Natural killer cell (primary cell): ENCODE measurements at regions not wholly inside any gene's neighbourhood (a gene's known extent, or its start where the extent isn't known, plus 50 kb on each side); places are given as distances from the start of the nearest gene placed in this dataset.
"Not testable (repeated sequence)": the region's sequence is repeated elsewhere in the genome, so short reads cannot be mapped to it uniquely, and the experiment has no call there.

Experiments
- ATAC-seq, 3 donors: fragments of 150-1000 bp in 2 of 3; fragments of 200-7000 bp in 1 of 3; cut with Tn5 transposase; 1 replicate in 1 of 3; 2 replicates in 2 of 3; pipeline ENCODE4 v1.10.0; 2021; ENCODE audit warnings: mild to moderate bottlenecking in 2 of 3, moderate library complexity in 2 of 3
- DNase-seq, 2 donors: peaks; one replicate each; pipeline versions ENCODE4 v3.0.0 to v3.0.0-alpha.2; 2013 to 2021; ENCODE audit warnings: mixed read lengths in 1 of 2
- H3K27ac ChIP-seq: one replicate; pipeline ENCODE4 v1.5.1; 2013; ENCODE audit warnings: mild to moderate bottlenecking, low read length
- H3K27me3 ChIP-seq: one replicate; pipeline ENCODE4 v1.6.1; 2013; ENCODE audit warnings: low read length; ENCODE audit not compliant: control insufficient read depth, insufficient read depth
- H3K36me3 ChIP-seq: one replicate; pipeline ENCODE4 v1.6.1; 2013; ENCODE audit warnings: low read length; ENCODE audit not compliant: control insufficient read depth, insufficient read depth
- H3K4me1 ChIP-seq: one replicate; pipeline ENCODE4 v1.6.1; 2013; ENCODE audit warnings: low read length; ENCODE audit not compliant: control insufficient read depth, insufficient read depth
- H3K4me3 ChIP-seq: one replicate; pipeline ENCODE4 v1.5.1; 2013; ENCODE audit warnings: low read length
- H3K9me3 ChIP-seq: one replicate; pipeline ENCODE4 v1.6.1; 2013; ENCODE audit warnings: low read length; ENCODE audit not compliant: control insufficient read depth, insufficient read depth
- H3K27ac Mint-ChIP-seq, 2 donors: one replicate each; pipeline ENCODE4 v1.8.0; 2022; ENCODE audit warnings: mild to moderate bottlenecking in 2 of 2, mixed read lengths in 2 of 2, moderate library complexity in 1 of 2
- H3K27me3 Mint-ChIP-seq, 2 donors: one replicate each; pipeline ENCODE4 v1.8.0; 2022; ENCODE audit warnings: low read depth in 2 of 2, mixed read lengths in 2 of 2
- H3K36me3 Mint-ChIP-seq: one replicate; pipeline ENCODE4 v1.8.0; 2022; ENCODE audit warnings: mixed read lengths
- H3K4me1 Mint-ChIP-seq, 2 donors: one replicate each; pipeline ENCODE4 v1.8.0; 2022; ENCODE audit warnings: mixed read lengths in 2 of 2
- H3K4me3 Mint-ChIP-seq: one replicate; pipeline ENCODE4 v1.8.0; 2022; ENCODE audit warnings: mild to moderate bottlenecking, moderate library complexity, mixed read lengths
- H3K9me3 Mint-ChIP-seq, 2 donors: one replicate each; pipeline ENCODE4 v1.8.0; 2022; ENCODE audit warnings: mixed read lengths in 2 of 2
- WGBS: methylation state at CpG from one replicate; pipeline ENCODE4 v1.1.7; 2013; ENCODE audit warnings: missing lambda C conversion rate; ENCODE audit not compliant: insufficient coverage; 5-methylcytosine and 5-hydroxymethylcytosine counted together
- intact Hi-C: fragments of 100-400 bp; cut with micrococcal nuclease; formaldehyde crosslinking; loops from one replicate; pipeline ENCODE4 v1.14.2; 2022
- TF ChIP-seq, protein P1 (sequence below): fragments of 200-600 bp; IDR thresholded peaks from one replicate; pipeline ENCODE4 v1.8.0; 2022; ENCODE audit warnings: antibody characterized with exemption

DNA sequence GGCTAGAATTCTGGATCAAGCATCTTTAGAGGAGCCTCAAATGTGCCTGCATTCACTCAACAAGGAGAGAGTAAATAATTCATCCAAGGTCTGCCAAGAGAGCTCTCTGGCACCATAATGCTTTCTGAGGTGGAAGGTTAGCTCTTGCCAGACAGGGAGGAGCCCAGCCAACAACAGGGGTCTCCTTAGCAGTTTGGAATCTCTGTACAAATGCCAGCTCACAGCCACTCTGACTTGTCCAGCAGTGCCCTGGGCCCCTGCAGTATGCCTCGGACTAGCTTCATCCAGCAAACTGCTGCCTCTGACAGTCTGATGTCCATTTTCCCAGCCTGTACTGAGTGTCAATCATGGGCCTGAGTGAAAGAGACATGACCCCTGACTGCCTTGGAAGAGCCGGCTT lies 127.2 kb upstream of the SLC44A1 start:
- intact Hi-C loops, result no loop called here
- DNase-seq (no peak), ATAC-seq (no peak)
- peaks cover 28 to 29% of the 10 kb centered on the region in 2 donors for H3K4me1 Mint-ChIP-seq
- H3K27ac Mint-ChIP-seq, result no peak overlapping the region
- no peak overlapping the region for H3K4me3 Mint-ChIP-seq
- TF ChIP-seq, protein P1, sequence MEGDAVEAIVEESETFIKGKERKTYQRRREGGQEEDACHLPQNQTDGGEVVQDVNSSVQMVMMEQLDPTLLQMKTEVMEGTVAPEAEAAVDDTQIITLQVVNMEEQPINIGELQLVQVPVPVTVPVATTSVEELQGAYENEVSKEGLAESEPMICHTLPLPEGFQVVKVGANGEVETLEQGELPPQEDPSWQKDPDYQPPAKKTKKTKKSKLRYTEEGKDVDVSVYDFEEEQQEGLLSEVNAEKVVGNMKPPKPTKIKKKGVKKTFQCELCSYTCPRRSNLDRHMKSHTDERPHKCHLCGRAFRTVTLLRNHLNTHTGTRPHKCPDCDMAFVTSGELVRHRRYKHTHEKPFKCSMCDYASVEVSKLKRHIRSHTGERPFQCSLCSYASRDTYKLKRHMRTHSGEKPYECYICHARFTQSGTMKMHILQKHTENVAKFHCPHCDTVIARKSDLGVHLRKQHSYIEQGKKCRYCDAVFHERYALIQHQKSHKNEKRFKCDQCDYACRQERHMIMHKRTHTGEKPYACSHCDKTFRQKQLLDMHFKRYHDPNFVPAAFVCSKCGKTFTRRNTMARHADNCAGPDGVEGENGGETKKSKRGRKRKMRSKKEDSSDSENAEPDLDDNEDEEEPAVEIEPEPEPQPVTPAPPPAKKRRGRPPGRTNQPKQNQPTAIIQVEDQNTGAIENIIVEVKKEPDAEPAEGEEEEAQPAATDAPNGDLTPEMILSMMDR, result no peak
- no peaks in the 10 kb centered on the region for H3K27me3 ChIP-seq
- peaks cover 26% of the 10 kb centered on the region for H3K4me1 ChIP-seq
- H3K36me3 ChIP-seq, result no peaks in the 10 kb centered on the region
- no peak overlapping the region for H3K4me3 ChIP-seq
- H3K9me3 ChIP-seq, result no peaks in the 10 kb centered on the region
- no peak overlapping the region for H3K27ac ChIP-seq
- 97% methylated on average over 2 of the region's 2 CpGs for WGBS
- no peaks in the 10 kb centered on the region for H3K36me3 Mint-ChIP-seq
- no peaks in the 10 kb centered on the region for H3K9me3 Mint-ChIP-seq
- peaks cover 12 to 16% of the 10 kb centered on the region in 2 donors for H3K27me3 Mint-ChIP-seq

DNA sequence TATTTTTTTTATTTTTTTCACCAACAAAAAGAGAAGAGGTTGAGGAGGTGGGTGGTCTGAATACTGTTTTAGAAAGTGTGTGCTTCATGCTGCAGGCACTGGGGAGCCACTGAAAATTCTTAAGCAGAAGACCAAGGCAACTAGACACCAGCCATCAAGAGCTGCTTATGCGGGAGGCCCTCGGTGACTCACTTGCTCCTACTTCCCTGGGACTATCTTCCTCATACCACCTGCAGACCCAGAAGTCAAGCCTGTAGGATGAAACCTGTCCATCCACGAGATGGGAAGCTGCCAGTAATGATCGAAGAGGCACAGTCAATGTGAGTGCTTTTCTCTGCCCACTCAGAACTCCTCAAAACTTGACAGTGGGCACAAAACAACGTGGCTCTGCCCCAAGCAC lies 125.8 kb upstream of the SLC44A1 start:
- Mint-ChIP-seq H3K4me3 (no peak overlapping the region), H3K27me3 (peaks cover 8 to 18% of the 10 kb centered on the region in 2 donors), H3K27ac (no peak overlapping the region), H3K9me3 (no peaks in the 10 kb centered on the region), H3K4me1 (peaks cover 23 to 27% of the 10 kb centered on the region in 2 donors), H3K36me3 (no peaks in the 10 kb centered on the region)
- TF ChIP-seq, protein P1, result no peak
- DNase-seq (no peak), ATAC-seq (no peak)
- intact Hi-C loops, result no loop called here
- Histone ChIP-seq H3K36me3 (no peaks in the 10 kb centered on the region), H3K4me3 (no peak overlapping the region), H3K9me3 (no peaks in the 10 kb centered on the region), H3K4me1 (peaks cover 26% of the 10 kb centered on the region), H3K27ac (no peak overlapping the region), H3K27me3 (no peaks in the 10 kb centered on the region)
- 81% methylated on average over 5 of the region's 5 CpGs for WGBS

DNA sequence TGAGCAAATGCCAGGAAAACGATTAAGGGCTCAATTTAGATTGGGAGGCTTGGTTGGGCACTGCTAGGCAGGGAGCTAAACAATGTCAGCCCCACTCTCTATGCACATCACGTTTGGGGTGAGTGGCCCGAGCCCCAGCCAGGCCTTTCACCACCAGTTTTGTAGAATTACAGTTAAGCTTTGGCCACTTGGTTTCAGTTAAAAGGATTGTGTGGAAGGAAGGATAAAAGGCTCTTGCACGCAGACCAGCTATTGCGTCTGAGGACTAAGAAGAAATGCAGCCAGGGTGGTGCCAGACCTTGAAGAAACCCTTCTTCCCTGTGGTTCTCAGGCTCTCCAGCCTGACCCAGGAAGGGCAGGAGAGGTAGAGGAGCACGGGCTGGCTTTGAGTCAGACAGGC lies 125.3 kb upstream of the SLC44A1 start:
- TF ChIP-seq, protein P1, result no peak
- no peaks in the 10 kb centered on the region for H3K9me3 ChIP-seq
- H3K36me3 ChIP-seq, result no peaks in the 10 kb centered on the region
- peaks cover 22% of the 10 kb centered on the region for H3K4me1 ChIP-seq
- no peaks in the 10 kb centered on the region for H3K36me3 Mint-ChIP-seq
- ATAC-seq, result no peak
- H3K27ac ChIP-seq, result no peak overlapping the region
- H3K4me3 Mint-ChIP-seq, result no peak overlapping the region
- intact Hi-C loops, result no loop called here
- DNase-seq, result no peak
- no peak overlapping the region for H3K4me3 ChIP-seq
- H3K27me3 Mint-ChIP-seq, result peaks cover 8 to 12% of the 10 kb centered on the region in 2 donors
- H3K27me3 ChIP-seq, result peaks cover 2% of the 10 kb centered on the region
- H3K27ac Mint-ChIP-seq, result no peak overlapping the region
- H3K9me3 Mint-ChIP-seq, result no peaks in the 10 kb centered on the region
- peaks cover 18 to 22% of the 10 kb centered on the region in 2 donors for H3K4me1 Mint-ChIP-seq
- 87% methylated on average over 6 of the region's 6 CpGs for WGBS

DNA sequence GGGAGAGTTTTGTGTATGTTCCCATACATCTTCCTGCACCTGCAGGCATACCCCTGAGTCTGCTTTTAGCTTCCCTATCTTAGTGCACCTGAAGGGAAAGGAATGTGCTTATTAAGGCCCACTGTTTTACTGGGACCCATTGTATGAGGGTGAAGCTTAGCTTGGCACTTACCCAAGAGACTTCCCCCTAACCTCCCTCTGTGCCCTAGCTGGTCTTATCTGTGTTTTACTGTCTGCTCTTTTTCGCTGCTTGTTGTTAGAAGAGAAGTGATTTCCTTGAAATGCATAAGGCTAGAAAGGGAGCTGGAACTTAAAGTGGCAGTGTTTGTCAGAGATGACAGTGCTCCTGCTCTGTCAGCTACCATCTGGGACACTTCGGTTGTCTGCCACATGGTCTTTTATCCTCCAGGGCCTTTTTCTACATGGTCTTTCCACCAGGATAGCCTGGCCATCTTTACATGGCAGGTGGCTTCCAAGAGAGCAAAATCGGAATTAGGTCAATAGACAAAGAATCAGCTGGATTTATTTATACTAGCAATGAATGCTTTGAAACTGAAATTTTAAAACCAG lies 122.5 kb upstream of the SLC44A1 start:
- Histone ChIP-seq H3K36me3 (no peaks in the 10 kb centered on the region), H3K9me3 (no peaks in the 10 kb centered on the region), H3K4me1 (peaks cover 10% of the 10 kb centered on the region), H3K27me3 (peaks cover 2% of the 10 kb centered on the region), H3K27ac (no peak overlapping the region), H3K4me3 (no peak overlapping the region)
- Mint-ChIP-seq H3K27ac (no peak overlapping the region), H3K36me3 (no peaks in the 10 kb centered on the region), H3K9me3 (no peaks in the 10 kb centered on the region), H3K27me3 (peaks cover 8 to 12% of the 10 kb centered on the region in 2 donors), H3K4me3 (no peak overlapping the region), H3K4me1 (peaks cover 7 to 9% of the 10 kb centered on the region in 2 donors)
- ATAC-seq (no peak), DNase-seq (no peak)
- intact Hi-C loops, result no loop called here
- 87% methylated on average over 3 of the region's 3 CpGs for WGBS
- TF ChIP-seq, protein P1, result no peak

DNA sequence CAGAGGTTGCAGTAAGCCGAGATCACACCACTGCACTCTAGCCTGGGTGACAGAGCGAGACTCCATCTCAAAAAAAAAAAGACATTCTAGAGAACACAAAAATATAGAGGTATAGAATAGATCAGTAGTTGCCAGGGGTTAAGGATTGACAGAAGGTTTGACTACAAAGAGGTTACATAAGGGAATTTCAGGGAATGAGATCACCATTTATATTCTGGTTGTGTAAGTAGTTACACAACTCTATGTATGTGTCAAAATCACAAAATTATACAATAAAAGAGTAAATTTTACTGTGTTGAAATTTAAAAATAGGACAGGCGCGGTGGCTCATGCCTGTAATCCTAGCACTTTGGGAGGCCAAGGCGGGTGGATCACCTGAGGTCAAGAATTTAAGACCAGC lies 119.9 kb upstream of the SLC44A1 start:
- H3K9me3 ChIP-seq, H3K27me3 ChIP-seq, H3K9me3 Mint-ChIP-seq, ATAC-seq, intact Hi-C loops, H3K27ac ChIP-seq, H3K36me3 Mint-ChIP-seq, H3K4me3 Mint-ChIP-seq, H3K27ac Mint-ChIP-seq, H3K4me3 ChIP-seq, DNase-seq, H3K36me3 ChIP-seq: not testable (repeated sequence)
- peaks cover 32% of the 10 kb centered on the region for H3K4me1 ChIP-seq
- Mint-ChIP-seq H3K4me1 (peaks cover 33 to 34% of the 10 kb centered on the region in 2 donors), H3K27me3 (peaks cover 8 to 23% of the 10 kb centered on the region in 2 donors)
- WGBS, result 95% methylated on average over 3 of the region's 5 CpGs
